Endothelial cell of umbilical vein (primary cell): ENCODE measurements at regions not wholly inside any gene's neighbourhood (a gene's known extent, or its start where the extent isn't known, plus 50 kb on each side); places are given as distances from the start of the nearest gene placed in this dataset.

ENCODE experiments used
- BruUV-seq: library from RNA; stranded (reverse); fragments of 400-500 nt; replicated peaks from 2 replicates; lab custom pipeline; 2021; lab: Mats Ljungman, UMichigan
- CTCF ChIA-PET: fragments of 300-600, 350-600 bp; sonication (Branson Sonifier 250); formaldehyde crosslinking; loops from one replicate; lab custom pipeline; 2021; ENCODE audit warnings: antibody characterized with exemption, inconsistent platforms; lab: Charles Lee
- POLR2A ChIA-PET: fragments of 300-600, 350-600 bp; sonication (Branson Sonifier 250); formaldehyde crosslinking; loops from one replicate; lab custom pipeline; 2021; ENCODE audit warnings: antibody characterized with exemption, inconsistent platforms; lab: Charles Lee
- DNase-seq: peaks from one replicate; pipeline ENCODE4 v3.0.0-alpha.2; 2011; ENCODE audit warnings: low read depth, low spot score
- FAIRE-seq: peaks from 2 replicates; lab custom pipeline; 2011; peaks lifted over from hg19 to GRCh38; lab: Jason Lieb, UNC
- H2AFZ ChIP-seq: 2 replicates; pipeline ENCODE4 v1.6.0; 2012; ENCODE audit warnings: low read depth, low read length, control low read depth, inconsistent platforms
- H3K27ac ChIP-seq: 2 replicates; pipeline ENCODE4 v1.5.1; 2011; ENCODE audit warnings: low read depth, mild to moderate bottlenecking, control low read depth, low read length, moderate library complexity; ENCODE audit not compliant: insufficient read depth
- H3K27me3 ChIP-seq, 2 experiments: 2 replicates each; pipeline versions ENCODE4 v1.6.0 to v1.6.1; 2011; ENCODE audit warnings: low read length in 2 of 2, mixed read lengths in 1 of 2; ENCODE audit not compliant: control insufficient read depth in 2 of 2, insufficient read depth in 2 of 2
- H3K36me3 ChIP-seq, 2 experiments: 2 replicates in 1 of 2; 3 replicates in 1 of 2; pipeline ENCODE4 v1.5.1; 2011; ENCODE audit warnings: low read length in 2 of 2, mild to moderate bottlenecking in 1 of 2, moderate library complexity in 1 of 2; ENCODE audit not compliant: control insufficient read depth in 2 of 2, insufficient read depth in 2 of 2; ENCODE audit errors: extremely low read depth in 1 of 2
- H3K4me1 ChIP-seq: 3 replicates; pipeline ENCODE4 v1.5.1; 2011; ENCODE audit warnings: mild to moderate bottlenecking, low read length; ENCODE audit not compliant: control insufficient read depth, insufficient read depth; ENCODE audit errors: extremely low read depth
- H3K4me2 ChIP-seq: 2 replicates; pipeline ENCODE4 v1.6.1; 2011; ENCODE audit warnings: low read length, control low read depth, mixed read lengths; ENCODE audit not compliant: insufficient read depth
- H3K4me3 ChIP-seq, 3 experiments: fragments of 200-600 bp in 1 of 3; sonication (generic), shearing (Covaris generic) in 1 of 3; replicated peaks in 1 of 3; 2 replicates each; pipeline ENCODE4 v1.5.1; 2011 to 2016; ENCODE audit warnings: control low read depth in 3 of 3, low read length in 3 of 3, mild to moderate bottlenecking in 2 of 3, inconsistent platforms in 1 of 3, low read depth in 1 of 3, moderate library complexity in 1 of 3; ENCODE audit not compliant: insufficient read depth in 1 of 3
- H3K79me2 ChIP-seq: 2 replicates; pipeline ENCODE4 v1.6.0; 2012; ENCODE audit warnings: low read length, inconsistent platforms; ENCODE audit not compliant: control insufficient read depth, insufficient read depth
- H3K9ac ChIP-seq: replicated peaks from 2 replicates; pipeline ENCODE3; 2011; ENCODE audit warnings: low read length, control low read depth; ENCODE audit not compliant: insufficient read depth; ENCODE audit errors: extremely low read depth
- H3K9me1 ChIP-seq: replicated peaks from 3 replicates; pipeline ENCODE4 v1.6.0; 2011; ENCODE audit warnings: mild to moderate bottlenecking, low read length; ENCODE audit not compliant: control insufficient read depth, insufficient read depth; ENCODE audit errors: extremely low read depth
- H3K9me3 ChIP-seq: replicated peaks from 2 replicates; pipeline ENCODE4 v1.5.1; 2012; ENCODE audit warnings: low read length, inconsistent platforms; ENCODE audit not compliant: control insufficient read depth, insufficient read depth
- H4K20me1 ChIP-seq: replicated peaks from 2 replicates; pipeline ENCODE3; 2011; ENCODE audit warnings: mild to moderate bottlenecking, low read length; ENCODE audit not compliant: control insufficient read depth, insufficient read depth; ENCODE audit errors: extremely low read depth
- EZH2 ChIP-seq: IDR thresholded peaks from 2 replicates; pipeline ENCODE4 v1.6.1; 2012; ENCODE audit warnings: borderline replicate concordance, low read depth, mild to moderate bottlenecking, moderate library complexity, low read length, inconsistent platforms; ENCODE audit not compliant: severe bottlenecking
- FOS ChIP-seq: IDR thresholded peaks from 2 replicates; pipeline ENCODE4 v1.6.1; 2011; ENCODE audit warnings: mild to moderate bottlenecking, low read length, moderate library complexity, borderline replicate concordance; ENCODE audit not compliant: insufficient read depth
- GATA2 ChIP-seq: IDR thresholded peaks from 2 replicates; pipeline ENCODE4 v1.7.0; 2011; ENCODE audit warnings: low read depth, mild to moderate bottlenecking, moderate library complexity, mixed read lengths, low read length; ENCODE audit not compliant: insufficient read length, insufficient read depth
- JUN ChIP-seq: IDR thresholded peaks from 2 replicates; pipeline ENCODE4 v1.6.1; 2011; ENCODE audit warnings: borderline replicate concordance, low read depth; ENCODE audit not compliant: insufficient read length, insufficient read depth
- MYC ChIP-seq: IDR thresholded peaks from one replicate; pipeline ENCODE4 v1.6.1; 2011; ENCODE audit warnings: mild to moderate bottlenecking, low read depth, low read length
- POLR2A ChIP-seq: IDR thresholded peaks from 2 replicates; pipeline ENCODE4 v1.6.1; 2012; ENCODE audit warnings: low read depth, mild to moderate bottlenecking, control low read depth, low read length
- POLR2AphosphoS5 ChIP-seq: IDR thresholded peaks from 2 replicates; pipeline ENCODE4 v1.6.1; 2012; ENCODE audit warnings: low read depth, mild to moderate bottlenecking, control low read depth, low read length, moderate library complexity; ENCODE audit not compliant: insufficient read depth
- dilution Hi-C: fragments of 300-500 bp; cut with MboI; formaldehyde crosslinking; loops from one replicate; pipeline ENCODE4 v1.15.0; 2019; ENCODE audit warnings: low sequenced_read_pairs; ENCODE audit not compliant: extremely low pct_ligation_motif_present
- intact Hi-C: fragments of 100-400 bp; cut with micrococcal nuclease; formaldehyde crosslinking; loops from one replicate; pipeline ENCODE4 v1.10.0; 2022
- TF ChIP-seq, protein P1 (sequence below): IDR thresholded peaks from 2 replicates; pipeline ENCODE4 v1.6.1; 2011; ENCODE audit not compliant: insufficient read depth, insufficient read length

DNA sequence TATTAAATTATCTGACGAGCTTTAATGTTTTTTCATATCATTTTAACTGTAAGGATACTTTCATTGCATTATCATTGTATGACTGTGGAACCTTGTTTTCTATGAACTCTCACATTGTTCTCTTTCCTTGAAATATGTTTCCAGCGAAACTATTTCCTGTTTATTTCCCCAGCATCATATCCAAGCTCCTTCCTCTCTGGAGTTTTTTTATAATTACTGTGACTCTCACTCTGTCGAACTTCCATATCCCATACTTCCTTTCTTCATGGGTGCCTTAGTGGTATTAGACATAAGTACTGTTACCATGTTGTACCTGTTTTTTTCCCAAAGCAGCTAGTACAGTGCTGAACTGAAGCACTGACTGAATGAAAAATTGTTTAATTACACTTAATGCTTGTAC lies 373.6 kb upstream of the CNTN3 start:
- Histone ChIP-seq H3K27ac (no peak overlapping the region), H3K36me3 (no peaks in the 10 kb centered on the region), H3K4me3 (no peak overlapping the region), H3K27me3 (no peaks in the 10 kb centered on the region), H3K79me2 (no peaks in the 10 kb centered on the region), H3K4me2 (no peak overlapping the region), H4K20me1 (no peaks in the 10 kb centered on the region), H2AFZ (no peak overlapping the region), H3K9ac (no peak overlapping the region), H3K9me1 (no peaks in the 10 kb centered on the region), H3K4me1 (no peaks in the 10 kb centered on the region), H3K9me3 (peaks cover 5% of the 10 kb centered on the region)
- ChIA-PET POLR2A (no interaction called here), CTCF (no interaction called here)
- intact Hi-C loops (no loop called here), dilution Hi-C loops (no loop called here)
- no peak for DNase-seq
- FAIRE-seq, result no peak
- BruUV-seq, result no TSS peak
- no peak for TF ChIP-seq POLR2AphosphoS5

DNA sequence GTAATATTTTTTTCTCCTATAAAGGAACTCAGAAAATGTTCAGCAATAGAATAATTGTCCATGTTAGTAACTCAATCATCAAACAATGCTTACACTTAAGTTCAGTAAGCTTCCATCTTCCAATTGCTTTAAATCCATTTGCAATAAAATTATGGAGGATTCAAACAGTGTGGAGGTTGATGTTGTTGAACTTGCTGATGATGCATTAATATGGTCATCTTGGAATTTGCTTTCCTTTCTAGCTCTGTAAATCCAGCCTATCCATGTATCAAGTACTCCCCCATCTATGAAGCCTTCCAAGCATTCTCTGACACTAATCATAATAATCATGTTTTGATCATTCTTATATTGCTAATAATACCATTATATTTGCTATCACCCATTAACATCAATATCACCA lies 378.4 kb upstream of the CNTN3 start:
- no peak overlapping the region for H3K27ac ChIP-seq
- no peaks in the 10 kb centered on the region for H3K4me1 ChIP-seq
- no peaks in the 10 kb centered on the region for H3K27me3 ChIP-seq
- H3K4me3 ChIP-seq, result no peak overlapping the region
- H3K79me2 ChIP-seq, result no peaks in the 10 kb centered on the region
- CTCF ChIA-PET, result no interaction called here
- H3K9ac ChIP-seq, result no peak overlapping the region
- dilution Hi-C loops (no loop called here), intact Hi-C loops (no loop called here)
- no peak overlapping the region for H2AFZ ChIP-seq
- H3K9me3 ChIP-seq, result peaks cover 5% of the 10 kb centered on the region
- H3K9me1 ChIP-seq, result no peaks in the 10 kb centered on the region
- TF ChIP-seq FOS (no peak), GATA2 (no peak), EZH2 (no peak), MYC (no peak), POLR2A (no peak), JUN (no peak), POLR2AphosphoS5 (no peak)
- TF ChIP-seq, protein P1, sequence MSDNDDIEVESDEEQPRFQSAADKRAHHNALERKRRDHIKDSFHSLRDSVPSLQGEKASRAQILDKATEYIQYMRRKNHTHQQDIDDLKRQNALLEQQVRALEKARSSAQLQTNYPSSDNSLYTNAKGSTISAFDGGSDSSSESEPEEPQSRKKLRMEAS, result no peak
- H4K20me1 ChIP-seq, result no peaks in the 10 kb centered on the region
- FAIRE-seq, result no peak
- no peak for DNase-seq
- no TSS peak for BruUV-seq
- H3K36me3 ChIP-seq, result no peaks in the 10 kb centered on the region
- POLR2A ChIA-PET, result no interaction called here
- H3K4me2 ChIP-seq, result no peak overlapping the region
